ENCODE measurements at regions not wholly inside any gene's neighbourhood (a gene's known extent, or its start where the extent isn't known, plus 50 kb on each side); places are given as distances from the start of the nearest gene placed in this dataset.
"Not testable (repeated sequence)": the region's sequence is repeated elsewhere in the genome, so short reads cannot be mapped to it uniquely, and the experiment has no call there.

GRCh38 chr13:44312131-44312530, 61.5 kb upstream of the SERP2 start:
- no peaks in the 10 kb centered on the region for H3K27me3 ChIP-seq (ENCODE audit: control insufficient read depth, insufficient read depth, low read length)
- no peak overlapping the region for H3K9ac ChIP-seq (ENCODE audit: low read length in 3 of 3)
- intact Hi-C loops (cut with DNase I), result no loop called here
- TF ChIP-seq, protein P1, sequence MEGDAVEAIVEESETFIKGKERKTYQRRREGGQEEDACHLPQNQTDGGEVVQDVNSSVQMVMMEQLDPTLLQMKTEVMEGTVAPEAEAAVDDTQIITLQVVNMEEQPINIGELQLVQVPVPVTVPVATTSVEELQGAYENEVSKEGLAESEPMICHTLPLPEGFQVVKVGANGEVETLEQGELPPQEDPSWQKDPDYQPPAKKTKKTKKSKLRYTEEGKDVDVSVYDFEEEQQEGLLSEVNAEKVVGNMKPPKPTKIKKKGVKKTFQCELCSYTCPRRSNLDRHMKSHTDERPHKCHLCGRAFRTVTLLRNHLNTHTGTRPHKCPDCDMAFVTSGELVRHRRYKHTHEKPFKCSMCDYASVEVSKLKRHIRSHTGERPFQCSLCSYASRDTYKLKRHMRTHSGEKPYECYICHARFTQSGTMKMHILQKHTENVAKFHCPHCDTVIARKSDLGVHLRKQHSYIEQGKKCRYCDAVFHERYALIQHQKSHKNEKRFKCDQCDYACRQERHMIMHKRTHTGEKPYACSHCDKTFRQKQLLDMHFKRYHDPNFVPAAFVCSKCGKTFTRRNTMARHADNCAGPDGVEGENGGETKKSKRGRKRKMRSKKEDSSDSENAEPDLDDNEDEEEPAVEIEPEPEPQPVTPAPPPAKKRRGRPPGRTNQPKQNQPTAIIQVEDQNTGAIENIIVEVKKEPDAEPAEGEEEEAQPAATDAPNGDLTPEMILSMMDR (IDR thresholded peaks at IDR 0.05; ENCODE audit: borderline replicate concordance, extremely low read depth, insufficient read depth), result no peak
- H3K27ac ChIP-seq (ENCODE audit: low read depth in 2 of 2, low read length in 2 of 2), result no peak overlapping the region
- FAIRE-seq, result no peak
- no peaks in the 10 kb centered on the region for H3K9me3 ChIP-seq (ENCODE audit: control insufficient read depth in 2 of 3, insufficient read depth in 1 of 3, low read length in 3 of 3)
- H3K4me1 ChIP-seq (ENCODE audit: control insufficient read depth in 2 of 3, insufficient read depth in 2 of 3, low read depth in 1 of 3, low read length in 3 of 3), result no peaks in the 10 kb centered on the region
- H3K4me3 ChIP-seq (ENCODE audit: low read length in 3 of 3), result no peak overlapping the region
- H3K36me3 ChIP-seq (ENCODE audit: control insufficient read depth in 2 of 3, insufficient read depth in 3 of 3, low read length in 3 of 3), result no peaks in the 10 kb centered on the region
- no peak for DNase-seq

DNA sequence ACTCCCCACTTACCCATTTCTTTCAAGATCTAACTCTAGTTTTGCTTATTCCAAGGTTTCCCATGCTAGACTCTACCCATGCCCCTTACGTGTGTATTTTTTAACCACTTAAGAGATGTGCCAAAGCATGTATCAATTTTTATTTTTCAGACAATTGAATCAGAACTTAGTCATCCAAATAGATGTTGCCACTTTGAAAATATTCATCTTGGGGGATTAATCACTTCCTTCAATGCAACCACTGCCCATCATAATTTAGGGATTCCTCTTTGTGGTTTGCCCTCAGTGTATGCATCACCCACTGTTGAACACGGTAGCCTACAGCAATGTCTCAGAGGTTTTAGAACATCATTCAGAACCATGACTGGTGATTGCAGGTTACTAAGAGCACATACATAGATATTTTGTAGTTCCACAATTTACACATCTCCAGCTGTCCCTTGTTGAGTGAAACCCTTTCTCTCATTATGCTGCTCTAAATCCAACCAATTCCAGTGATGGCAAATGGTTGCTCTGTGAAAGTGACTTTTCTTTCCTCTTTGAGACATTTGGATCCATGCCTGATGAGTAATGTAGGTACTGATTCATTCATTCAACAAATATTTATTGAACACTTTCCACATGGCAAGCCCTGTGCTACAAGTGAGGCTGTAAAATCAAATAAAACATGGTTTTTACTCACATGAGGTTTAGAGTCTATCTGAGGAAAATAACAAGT, 60.6 kb upstream of the SERP2 start:
- DNase-seq, result no peak
- Histone ChIP-seq H3K4me1 (ENCODE audit: control insufficient read depth in 2 of 3, insufficient read depth in 2 of 3, low read depth in 1 of 3, low read length in 3 of 3) (no peaks in the 10 kb centered on the region), H3K9ac (ENCODE audit: low read length in 3 of 3) (no peak overlapping the region), H3K4me3 (ENCODE audit: low read length in 3 of 3) (no peak overlapping the region), H3K27me3 (ENCODE audit: control insufficient read depth, insufficient read depth, low read length) (no peaks in the 10 kb centered on the region), H3K9me3 (ENCODE audit: control insufficient read depth in 2 of 3, insufficient read depth in 1 of 3, low read length in 3 of 3) (no peaks in the 10 kb centered on the region), H3K27ac (ENCODE audit: low read depth in 2 of 2, low read length in 2 of 2) (no peak overlapping the region), H3K36me3 (ENCODE audit: control insufficient read depth in 2 of 3, insufficient read depth in 3 of 3, low read length in 3 of 3) (no peaks in the 10 kb centered on the region)
- intact Hi-C loops (cut with DNase I), result no loop called here
- no peak for FAIRE-seq
- TF ChIP-seq, protein P1 (IDR thresholded peaks at IDR 0.05; ENCODE audit: borderline replicate concordance, extremely low read depth, insufficient read depth), result no peak

GRCh38 chr13:44313674-44314073, 60.0 kb upstream of the SERP2 start:
- H3K4me1 ChIP-seq (ENCODE audit: control insufficient read depth in 2 of 3, insufficient read depth in 2 of 3, low read depth in 1 of 3, low read length in 3 of 3), result no peaks in the 10 kb centered on the region
- no peaks in the 10 kb centered on the region for H3K27me3 ChIP-seq (ENCODE audit: control insufficient read depth, insufficient read depth, low read length)
- TF ChIP-seq, protein P1 (IDR thresholded peaks at IDR 0.05; ENCODE audit: borderline replicate concordance, extremely low read depth, insufficient read depth), result no peak
- H3K9ac ChIP-seq (ENCODE audit: low read length in 3 of 3), result no peak overlapping the region
- intact Hi-C loops (cut with DNase I), result no loop called here
- no peaks in the 10 kb centered on the region for H3K9me3 ChIP-seq (ENCODE audit: control insufficient read depth in 2 of 3, insufficient read depth in 1 of 3, low read length in 3 of 3)
- no peaks in the 10 kb centered on the region for H3K36me3 ChIP-seq (ENCODE audit: control insufficient read depth in 2 of 3, insufficient read depth in 3 of 3, low read length in 3 of 3)
- no peak overlapping the region for H3K27ac ChIP-seq (ENCODE audit: low read depth in 2 of 2, low read length in 2 of 2)
- H3K4me3 ChIP-seq (ENCODE audit: low read length in 3 of 3), result no peak overlapping the region
- no peak for DNase-seq
- no peak for FAIRE-seq

- H3K27ac ChIP-seq (ENCODE audit: low read depth in 2 of 2, low read length in 2 of 2); H3K9me3 ChIP-seq (ENCODE audit: control insufficient read depth in 2 of 3, insufficient read depth in 1 of 3, low read length in 3 of 3); H3K27me3 ChIP-seq (ENCODE audit: control insufficient read depth, insufficient read depth, low read length); H3K4me1 ChIP-seq (ENCODE audit: control insufficient read depth in 2 of 3, insufficient read depth in 2 of 3, low read depth in 1 of 3, low read length in 3 of 3); H3K36me3 ChIP-seq (ENCODE audit: control insufficient read depth in 2 of 3, insufficient read depth in 3 of 3, low read length in 3 of 3); FAIRE-seq; H3K4me3 ChIP-seq (ENCODE audit: low read length in 3 of 3); H3K9ac ChIP-seq (ENCODE audit: low read length in 3 of 3); DNase-seq; intact Hi-C loops (cut with DNase I): not testable (repeated sequence)
Observed at GRCh38 chr13:44314160-44314559, 59.5 kb upstream of the SERP2 start.

Measured in kidney (tissue), 13 donors.